Neuronal stem cell (in vitro differentiated cells): ENCODE measurements at regions not wholly inside any gene's neighbourhood (a gene's known extent, or its start where the extent isn't known, plus 50 kb on each side); places are given as distances from the start of the nearest gene placed in this dataset.

ENCODE experiments used
- DNase-seq: peaks from one replicate; pipeline ENCODE4 v3.0.0-alpha.2; 2013; ENCODE audit warnings: low spot score
- H2AFZ ChIP-seq: one replicate; pipeline ENCODE4 v1.6.1; 2013; ENCODE audit warnings: mild to moderate bottlenecking, low read length, inconsistent platforms
- H2AK5ac ChIP-seq: 2 replicates; pipeline ENCODE4 v1.6.1; 2013; ENCODE audit warnings: low read depth, mild to moderate bottlenecking, inconsistent platforms, low read length, moderate library complexity, mixed read lengths
- H2BK120ac ChIP-seq: 2 replicates; pipeline ENCODE4 v1.6.1; 2013; ENCODE audit warnings: low read depth, mild to moderate bottlenecking, inconsistent platforms, low read length, moderate library complexity, mixed read lengths
- H2BK12ac ChIP-seq: one replicate; pipeline ENCODE4 v1.6.1; 2013; ENCODE audit warnings: low read length, inconsistent platforms
- H2BK15ac ChIP-seq: 2 replicates; pipeline ENCODE4 v1.6.1; 2013; ENCODE audit warnings: mild to moderate bottlenecking, low read length, inconsistent platforms, mixed read lengths
- H2BK5ac ChIP-seq: one replicate; pipeline ENCODE4 v1.6.1; 2013; ENCODE audit warnings: inconsistent platforms, mild to moderate bottlenecking, low read length, moderate library complexity
- H3K14ac ChIP-seq: one replicate; pipeline ENCODE4 v1.6.1; 2013; ENCODE audit warnings: low read length, inconsistent platforms
- H3K18ac ChIP-seq: 2 replicates; pipeline ENCODE4 v1.6.1; 2013; ENCODE audit warnings: low read length, inconsistent platforms
- H3K23ac ChIP-seq: 2 replicates; pipeline ENCODE4 v1.6.1; 2013; ENCODE audit warnings: low read depth, mild to moderate bottlenecking, mixed read lengths, low read length, inconsistent platforms; ENCODE audit not compliant: poor library complexity
- H3K27ac ChIP-seq: replicated peaks from 3 replicates; pipeline ENCODE4 v1.5.1; 2013; ENCODE audit warnings: low read length, inconsistent platforms
- H3K27me3 ChIP-seq, 3 experiments: 2 replicates each; pipeline ENCODE4 v1.6.1; 2013; ENCODE audit warnings: low read length in 3 of 3, mild to moderate bottlenecking in 2 of 3, inconsistent platforms in 1 of 3, low read depth in 1 of 3, mixed read lengths in 1 of 3, moderate library complexity in 1 of 3; ENCODE audit not compliant: control insufficient read depth in 3 of 3, insufficient read depth in 3 of 3
- H3K36me3 ChIP-seq, 2 donors: replicated peaks in 1 of 2; 2 replicates each; pipeline ENCODE4 v1.6.1; 2013; ENCODE audit warnings: low read length in 2 of 2; ENCODE audit not compliant: control insufficient read depth in 2 of 2, insufficient read depth in 2 of 2
- H3K4ac ChIP-seq: 2 replicates; pipeline ENCODE4 v1.6.1; 2013; ENCODE audit warnings: inconsistent platforms, mild to moderate bottlenecking, low read length, moderate library complexity
- H3K4me1 ChIP-seq, 2 donors: 1 replicate in 1 of 2; 2 replicates in 1 of 2; pipeline ENCODE4 v1.6.1; 2013; ENCODE audit warnings: low read length in 2 of 2, low read depth in 1 of 2; ENCODE audit not compliant: control insufficient read depth in 2 of 2, insufficient read depth in 1 of 2
- H3K4me2 ChIP-seq: one replicate; pipeline ENCODE4 v1.6.1; 2013; ENCODE audit warnings: mild to moderate bottlenecking, low read length, inconsistent platforms; ENCODE audit not compliant: insufficient read depth, poor library complexity, severe bottlenecking
- H3K4me3 ChIP-seq, 2 donors: 2 replicates each; pipeline ENCODE4 v1.5.1; 2013; ENCODE audit warnings: low read length in 2 of 2, mild to moderate bottlenecking in 2 of 2, inconsistent platforms in 1 of 2, moderate library complexity in 1 of 2
- H3K79me1 ChIP-seq: one replicate; pipeline ENCODE4 v1.6.1; 2013; ENCODE audit warnings: low read depth, mild to moderate bottlenecking, inconsistent platforms, low read length, moderate library complexity
- H3K9ac ChIP-seq: one replicate; pipeline ENCODE4 v1.6.1; 2013; ENCODE audit warnings: mild to moderate bottlenecking, low read depth, low read length, inconsistent platforms; ENCODE audit not compliant: poor library complexity
- H3K9me3 ChIP-seq, 2 donors: replicated peaks in 1 of 2; 2 replicates each; pipeline versions ENCODE3 to v1.6.1; 2013; ENCODE audit warnings: low read length in 2 of 2, mild to moderate bottlenecking in 2 of 2, inconsistent platforms in 1 of 2, low read depth in 1 of 2, mixed read lengths in 1 of 2, moderate library complexity in 1 of 2; ENCODE audit not compliant: control insufficient read depth in 2 of 2, insufficient read depth in 1 of 2
- H4K8ac ChIP-seq: one replicate; pipeline ENCODE4 v1.6.1; 2013; ENCODE audit warnings: low read depth, mild to moderate bottlenecking, inconsistent platforms, low read length, moderate library complexity
- H4K91ac ChIP-seq: one replicate; pipeline ENCODE4 v1.6.1; 2013; ENCODE audit warnings: low read length, low read depth, mild to moderate bottlenecking, inconsistent platforms; ENCODE audit not compliant: poor library complexity
- WGBS, 2 donors: extraction: QIAGEN DNeasy Blood & Tissue Kit; methylation state at CpG; one replicate each; pipeline ENCODE4 v1.1.7; 2013; ENCODE audit warnings: missing lambda C conversion rate in 2 of 2, mixed read lengths in 1 of 2; ENCODE audit not compliant: insufficient read length in 2 of 2, insufficient replicate concordance in 1 of 2; ENCODE audit errors: extremely low coverage in 2 of 2; 5-methylcytosine and 5-hydroxymethylcytosine counted together

- Histone ChIP-seq H3K9me3 (no peaks in the 10 kb centered on the region), H2BK120ac (no peak overlapping the region), H3K27me3 (no peaks in the 10 kb centered on the region), H3K4me2 (no peak overlapping the region), H3K18ac (no peak overlapping the region), H3K4me1 (no peaks in the 10 kb centered on the region), H3K23ac (no peak overlapping the region), H4K91ac (no peak overlapping the region), H3K4ac (no peak overlapping the region), H3K4me3 (no peak overlapping the region), H3K27ac (no peak overlapping the region), H3K79me1 (no peaks in the 10 kb centered on the region), H2BK15ac (no peak overlapping the region), H3K14ac (no peak overlapping the region), H2AFZ (no peak overlapping the region), H2BK12ac (no peak overlapping the region), H2AK5ac (no peak overlapping the region), H4K8ac (no peak overlapping the region), H2BK5ac (no peak overlapping the region), H3K36me3 (no peaks in the 10 kb centered on the region), H3K9ac (no peak overlapping the region)
- no peak for DNase-seq
- WGBS, 2 donors, result no CpG with 5 or more reads among the region's 3 CpGs
These were observed 63.3 kb upstream of the LRRC3B start for GRCh38 chr3:26559227-26559626.

DNA sequence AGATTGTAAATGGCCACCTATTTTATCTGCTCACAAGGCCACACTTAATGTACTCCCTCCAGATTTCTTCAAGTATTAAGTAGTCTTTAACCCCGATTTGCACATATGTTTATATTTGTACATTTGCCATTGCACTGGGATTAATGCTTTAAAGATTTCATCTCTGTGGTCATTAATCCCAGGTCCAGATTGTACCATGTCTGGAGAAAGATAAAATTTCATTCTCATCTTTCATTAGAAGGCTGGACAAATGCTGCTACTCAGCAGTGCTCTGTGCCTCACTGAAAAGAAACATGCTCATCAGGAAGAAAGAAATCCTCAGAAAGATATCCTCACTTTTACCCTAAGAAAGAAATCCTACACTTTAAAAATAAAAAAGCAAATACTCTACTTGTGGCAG, 62.5 kb upstream of the LRRC3B start:
- Histone ChIP-seq H3K27ac (no peak overlapping the region), H3K36me3 (no peaks in the 10 kb centered on the region), H2AK5ac (no peak overlapping the region), H3K79me1 (no peaks in the 10 kb centered on the region), H2BK15ac (no peak overlapping the region), H3K27me3 (no peaks in the 10 kb centered on the region), H3K23ac (no peak overlapping the region), H3K9ac (no peak overlapping the region), H3K4me3 (no peak overlapping the region), H4K8ac (no peak overlapping the region), H2BK12ac (no peak overlapping the region), H3K4ac (no peak overlapping the region), H3K4me1 (no peaks in the 10 kb centered on the region), H4K91ac (no peak overlapping the region), H2AFZ (no peak overlapping the region), H3K4me2 (no peak overlapping the region), H3K14ac (no peak overlapping the region), H2BK5ac (no peak overlapping the region), H3K9me3 (no peaks in the 10 kb centered on the region), H3K18ac (no peak overlapping the region), H2BK120ac (no peak overlapping the region)
- DNase-seq, result no peak
- no CpG with 5 or more reads among the region's 1 CpG for WGBS, 2 donors

- H4K91ac ChIP-seq, result no peak overlapping the region
- H2BK12ac ChIP-seq, result no peak overlapping the region
- no peak overlapping the region for H2BK15ac ChIP-seq
- H2AFZ ChIP-seq, result no peak overlapping the region
- H2AK5ac ChIP-seq, result no peak overlapping the region
- H4K8ac ChIP-seq, result no peak overlapping the region
- H3K4me3 ChIP-seq, result no peak overlapping the region
- no peak overlapping the region for H2BK5ac ChIP-seq
- H3K4me2 ChIP-seq, result no peak overlapping the region
- H3K79me1 ChIP-seq, result no peaks in the 10 kb centered on the region
- no CpG with 5 or more reads among the region's 3 CpGs for WGBS, 2 donors
- no peak for DNase-seq
- no peaks in the 10 kb centered on the region for H3K36me3 ChIP-seq
- no peak overlapping the region for H3K4ac ChIP-seq
- H3K14ac ChIP-seq, result no peak overlapping the region
- no peaks in the 10 kb centered on the region for H3K9me3 ChIP-seq
- no peak overlapping the region for H3K18ac ChIP-seq
- H3K9ac ChIP-seq, result no peak overlapping the region
- no peaks in the 10 kb centered on the region for H3K27me3 ChIP-seq
- H2BK120ac ChIP-seq, result no peak overlapping the region
- H3K4me1 ChIP-seq, result no peaks in the 10 kb centered on the region
- no peak overlapping the region for H3K27ac ChIP-seq
- no peak overlapping the region for H3K23ac ChIP-seq
These were observed 60.4 kb upstream of the LRRC3B start for GRCh38 chr3:26562021-26562768.
